ENCODE measurements at regions not wholly inside any gene's neighbourhood (a gene's known extent, or its start where the extent isn't known, plus 50 kb on each side); places are given as distances from the start of the nearest gene placed in this dataset.

- DNase-seq = peak; percentile 26 to 48
Observed at GRCh38 chr13:112124141-112124540, 57.2 kb downstream of the SOX1 start.

GRCh38 chr13:112127564-112128330 lies 60.8 kb downstream of the SOX1 start:
- DNase-seq = no peak

- DNase-seq = no peak
Observed at GRCh38 chr13:112128331-112128610, 61.3 kb downstream of the SOX1 start.

GRCh38 chr13:112130418-112130817 lies 63.5 kb downstream of the SOX1 start:
- no peak for DNase-seq

GRCh38 chr13:112131081-112131712 lies 64.2 kb downstream of the SOX1 start:
- DNase-seq = no peak

- no peak for DNase-seq
Observed at GRCh38 chr13:112131713-112132113, 64.8 kb downstream of the SOX1 start.

- DNase-seq = no peak
Observed at GRCh38 chr13:112132142-112132541, 65.2 kb downstream of the SOX1 start.

- DNase-seq = no peak
Observed at GRCh38 chr13:112132619-112133018, 65.7 kb downstream of the SOX1 start.

GRCh38 chr13:112133499-112134390 lies 66.8 kb downstream of the SOX1 start:
- no peak for DNase-seq

GRCh38 chr13:112134391-112135075 lies 67.6 kb downstream of the SOX1 start:
- DNase-seq = no peak

- no peak for DNase-seq
Observed at GRCh38 chr13:112136095-112136494, 69.1 kb downstream of the SOX1 start.

GRCh38 chr13:112137144-112137543 lies 70.2 kb downstream of the SOX1 start:
- no peak for DNase-seq

- DNase-seq = no peak
Observed at GRCh38 chr13:112140366-112140765, 73.4 kb downstream of the SOX1 start.

GRCh38 chr13:112141643-112142400 lies 74.9 kb downstream of the SOX1 start:
- DNase-seq = no peak

GRCh38 chr13:112142401-112142930 lies 75.5 kb downstream of the SOX1 start:
- DNase-seq = no peak

- no peak for DNase-seq
Observed at GRCh38 chr13:112143046-112143752, 76.2 kb downstream of the SOX1 start.

GRCh38 chr13:112143753-112144615 lies 77.0 kb downstream of the SOX1 start:
- no peak for DNase-seq

GRCh38 chr13:112144616-112145550 lies 77.9 kb downstream of the SOX1 start:
- DNase-seq = no peak
